ENCODE measurements at regions not wholly inside any gene's neighbourhood (a gene's known extent, or its start where the extent isn't known, plus 50 kb on each side); places are given as distances from the start of the nearest gene placed in this dataset.

DNA sequence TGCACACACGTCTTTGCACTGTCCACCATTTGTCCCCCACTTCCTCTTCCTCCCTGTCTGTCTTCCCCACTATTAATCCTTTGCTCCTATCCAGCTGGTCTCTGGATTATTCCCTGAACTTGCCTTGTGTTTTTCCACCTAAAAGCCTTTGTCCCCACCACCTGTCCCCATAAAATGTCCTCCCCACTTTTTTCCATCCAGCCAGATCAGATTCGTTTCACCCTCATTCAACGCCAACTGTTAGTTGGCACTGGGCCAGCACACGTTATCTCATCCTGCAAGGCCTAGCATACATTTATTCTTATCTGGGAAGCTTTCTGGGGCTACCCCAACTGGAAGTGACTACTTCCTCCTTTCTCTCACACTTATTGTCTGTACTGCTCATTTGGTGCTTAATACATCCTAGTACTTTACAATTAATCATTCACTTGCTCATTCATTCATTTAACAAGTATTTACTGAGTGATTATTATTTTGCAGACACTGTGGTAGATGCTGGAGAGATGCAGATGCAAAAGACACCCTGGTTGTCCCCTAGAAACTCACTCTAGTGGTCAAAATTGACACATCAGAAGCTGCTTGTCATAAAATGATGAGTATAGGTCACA is 96.2 kb downstream of the RASSF10 start:
- DNase-seq = no peak

DNA sequence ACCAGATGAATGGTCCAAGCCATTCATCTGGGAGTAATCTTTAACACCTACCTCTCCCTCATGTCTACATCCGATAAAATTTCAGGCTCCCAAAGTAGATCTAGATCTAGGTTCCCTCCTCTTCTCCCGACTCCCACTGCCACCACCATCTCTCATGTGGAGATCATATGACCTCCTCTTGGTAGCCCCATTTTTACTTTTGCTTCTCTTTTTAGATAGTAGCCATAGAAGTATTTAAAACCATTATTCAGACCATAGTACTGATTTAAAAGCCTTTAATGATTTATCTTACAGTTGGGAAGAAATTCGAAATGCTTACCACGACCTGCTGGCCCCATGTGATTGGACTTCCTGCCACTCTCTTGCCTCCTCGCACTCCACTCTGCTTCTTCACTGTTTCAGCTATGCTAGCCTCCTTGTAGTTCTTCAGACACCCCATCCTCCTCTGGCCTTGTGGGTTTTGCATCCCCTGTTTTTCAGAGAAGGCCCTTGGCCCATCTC is 98.5 kb downstream of the RASSF10 start:
- no peak for DNase-seq

DNA sequence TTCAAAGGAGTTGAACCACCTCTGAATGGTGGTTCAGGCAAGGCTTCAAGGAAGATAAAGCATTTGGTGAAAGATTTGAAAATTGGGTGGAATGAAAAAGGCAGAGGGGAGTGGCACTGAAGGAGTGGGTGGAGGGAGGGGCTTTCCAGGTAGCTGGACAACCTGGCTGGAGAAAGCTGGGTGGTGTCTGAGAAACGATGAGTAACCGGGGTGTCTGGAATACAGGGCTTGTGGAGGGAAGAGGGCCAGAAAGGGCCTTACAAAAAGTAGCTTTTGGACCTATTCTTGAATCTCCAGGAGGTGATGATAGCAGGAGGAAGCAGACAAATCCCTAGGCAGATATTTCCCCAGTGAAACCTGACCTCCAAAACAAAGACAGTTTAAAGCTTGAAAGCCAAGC is 99.3 kb downstream of the RASSF10 start:
- no peak for DNase-seq

DNA sequence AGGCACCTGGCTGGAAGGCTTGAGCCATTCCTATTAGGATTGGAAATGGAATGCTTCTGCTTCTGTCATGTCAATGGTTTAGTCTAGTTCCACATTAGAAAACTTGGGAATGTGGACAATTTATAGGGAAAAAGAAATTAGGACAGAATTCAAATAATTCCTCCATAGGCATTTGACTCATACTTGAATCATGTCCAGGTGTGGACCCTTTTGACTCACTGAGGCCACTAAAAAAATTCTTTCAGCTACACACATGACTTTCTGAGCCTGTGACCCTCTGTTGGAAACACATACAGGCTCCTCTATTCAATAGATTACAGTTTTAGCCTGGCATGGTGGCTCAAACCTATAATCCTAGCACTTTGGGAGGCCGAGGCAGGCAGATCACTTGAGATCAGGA is 100.5 kb downstream of the RASSF10 start:
- no peak for DNase-seq

DNA sequence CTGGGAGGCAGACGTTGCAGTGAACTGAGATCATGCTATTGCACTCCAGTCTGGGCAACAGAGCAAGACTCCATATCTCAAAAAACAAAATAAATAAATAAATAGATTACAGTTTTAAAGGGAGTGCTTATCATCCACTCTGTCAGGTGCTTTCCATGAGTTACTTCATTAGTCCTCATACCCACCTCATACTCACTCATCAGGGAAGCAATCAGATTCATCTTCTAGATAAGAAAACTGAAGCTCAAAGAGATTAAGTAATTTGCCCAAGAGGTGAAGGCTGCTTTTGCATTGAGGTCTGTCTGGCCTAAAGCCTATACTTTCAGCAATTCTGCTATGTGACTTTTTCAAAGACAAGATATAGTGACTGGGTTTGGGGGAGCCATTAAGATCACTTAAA is 101.0 kb downstream of the RASSF10 start:
- DNase-seq = no peak

DNA sequence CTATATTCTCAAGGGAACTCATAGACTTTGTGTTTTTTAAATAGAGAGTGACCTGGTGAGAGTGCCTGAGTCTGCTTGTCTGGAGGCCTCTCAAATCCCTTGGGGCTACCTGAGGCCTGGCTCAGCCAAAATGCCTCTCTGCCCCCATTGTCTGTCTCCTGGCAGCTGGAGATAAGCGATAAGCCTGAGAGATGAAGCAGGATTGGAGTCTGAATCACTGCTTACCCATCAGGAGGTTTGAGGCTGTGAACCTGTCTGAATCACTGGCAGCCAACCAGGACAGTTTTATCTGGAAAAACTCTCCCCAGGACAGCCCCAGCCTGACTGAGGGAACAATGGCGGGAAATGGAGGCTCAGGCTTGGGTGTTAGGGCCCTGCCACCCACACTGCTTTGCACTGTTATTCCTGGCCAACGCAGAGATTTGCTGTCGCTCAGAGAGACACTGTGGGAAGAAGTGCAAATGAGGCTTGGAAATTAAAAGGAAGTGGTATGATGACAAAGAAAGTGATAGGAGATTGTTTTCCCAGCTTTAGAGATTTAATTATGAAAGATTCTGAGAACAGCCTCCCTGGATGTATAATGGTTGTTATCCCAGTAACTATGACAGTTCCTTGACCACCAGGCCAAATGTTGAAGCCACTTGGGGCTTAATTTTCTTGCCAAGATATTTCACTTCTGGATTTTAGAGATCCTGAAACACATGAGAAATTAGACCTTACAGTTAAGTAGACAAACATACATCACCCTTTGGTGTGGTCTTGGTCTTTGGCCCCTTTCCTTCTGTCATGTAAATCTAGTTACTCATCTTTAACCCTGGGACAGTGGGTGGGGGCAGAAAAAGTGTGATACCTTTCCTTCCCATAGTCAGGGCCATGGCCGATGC is 102.1 kb downstream of the RASSF10 start:
- peak; percentile 44 for DNase-seq

DNA sequence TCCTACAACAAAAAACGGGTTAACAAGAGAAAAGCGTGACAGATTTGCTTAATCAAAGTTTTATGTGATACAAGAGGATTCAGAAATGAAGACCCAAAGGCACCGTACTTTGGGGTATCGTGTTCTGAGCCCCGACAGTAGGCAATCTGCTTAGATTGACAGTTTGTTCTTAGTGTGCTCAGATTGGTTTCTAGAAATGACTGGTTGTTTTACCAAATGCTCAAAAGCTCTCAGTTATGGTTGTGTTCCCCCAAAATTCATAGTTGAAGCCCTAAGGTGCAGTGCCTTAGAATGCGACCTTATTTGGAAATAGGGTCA is 102.7 kb downstream of the RASSF10 start:
- DNase-seq = no peak

DNA sequence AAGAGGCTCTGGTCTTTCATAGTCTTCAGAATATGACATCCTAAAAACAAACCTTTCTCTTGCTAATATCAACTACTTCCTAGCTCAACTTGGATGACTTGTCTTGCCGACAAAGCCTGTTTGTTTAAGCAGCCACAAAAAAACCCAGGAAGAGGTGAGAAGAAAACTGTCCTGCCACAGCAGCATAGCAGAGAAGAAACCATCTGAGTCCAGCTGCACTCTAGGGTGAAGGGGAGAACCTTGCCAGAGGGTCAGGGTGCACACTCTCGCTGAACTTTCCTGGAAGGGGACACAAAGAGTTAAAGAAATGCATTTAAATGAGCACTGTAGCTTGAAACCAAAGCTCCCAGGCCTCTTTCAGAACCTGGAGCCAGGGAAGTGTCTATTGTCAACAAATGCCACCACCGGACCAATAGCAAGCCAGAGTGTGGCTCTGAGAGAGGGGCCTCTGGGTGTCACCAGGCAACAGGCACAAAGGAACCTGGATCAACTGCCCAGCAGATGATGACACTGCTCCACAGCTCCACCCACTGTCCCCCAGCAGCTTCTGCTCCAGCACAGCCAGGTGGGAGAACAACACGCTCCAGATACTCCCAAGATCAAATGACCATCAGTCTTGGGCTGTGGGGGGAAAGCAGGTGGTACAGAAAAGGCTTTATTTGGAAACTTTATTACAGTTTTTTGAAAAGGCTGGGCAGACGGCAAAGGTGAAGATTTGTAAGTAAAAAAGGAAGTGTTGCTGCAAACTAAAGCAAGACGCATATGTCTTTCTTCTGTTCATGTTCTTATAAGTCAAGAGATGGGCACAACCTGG is 105.7 kb downstream of the RASSF10 start:
- no peak for DNase-seq

DNA sequence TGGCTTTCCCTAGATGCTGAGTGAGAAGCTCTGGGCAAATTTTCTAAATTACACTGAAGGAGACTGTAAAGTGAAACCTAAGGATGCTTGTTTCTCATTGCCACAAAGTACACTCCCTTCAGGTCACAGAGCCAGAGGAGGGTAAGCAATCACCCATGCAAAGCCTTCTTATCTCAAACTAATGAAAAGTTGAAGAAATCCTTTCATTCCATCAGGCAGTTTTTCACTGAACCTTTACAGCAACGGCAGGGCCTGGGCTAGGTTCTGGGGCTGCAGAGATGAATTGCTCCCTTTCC is 106.2 kb downstream of the RASSF10 start:
- DNase-seq = no peak

DNA sequence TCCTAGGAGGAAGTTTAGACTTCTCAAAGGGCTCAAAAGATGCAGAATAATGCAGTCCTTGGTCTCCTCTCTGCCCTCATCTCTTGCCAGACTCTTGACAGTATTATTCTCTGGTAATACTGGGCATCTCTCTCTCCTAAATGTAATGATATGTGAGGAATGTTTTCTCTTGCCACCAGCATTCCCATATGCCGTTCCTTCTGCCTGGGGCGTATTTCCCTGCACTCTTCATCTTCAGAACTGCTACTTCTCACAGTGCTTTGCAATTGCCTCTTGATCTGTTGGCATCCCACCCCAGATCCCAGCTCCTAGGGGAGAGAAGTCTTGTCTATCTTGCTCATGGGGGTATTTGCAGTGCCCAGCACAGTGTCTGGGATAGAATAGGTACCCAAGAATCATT is 107.4 kb downstream of the RASSF10 start:
- no peak for DNase-seq

DNA sequence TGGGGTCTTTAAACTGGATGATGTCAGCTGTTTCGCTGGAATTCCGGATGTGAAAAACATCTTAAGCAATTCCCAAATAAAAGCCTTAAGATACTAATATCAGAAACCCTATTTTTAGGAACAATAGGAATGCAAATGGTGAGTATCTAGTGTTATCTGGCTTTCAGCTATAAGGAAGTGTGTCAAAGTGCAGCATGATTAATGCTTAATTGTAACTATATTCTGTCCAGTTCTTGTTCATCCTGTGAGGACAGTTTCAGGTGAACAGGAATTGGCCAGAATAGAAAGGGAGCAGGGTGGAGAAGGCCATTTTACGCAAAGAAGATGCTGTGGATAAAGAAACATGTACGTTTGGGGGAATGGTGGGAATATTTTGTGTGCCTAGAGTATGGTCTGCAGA is 108.2 kb downstream of the RASSF10 start:
- DNase-seq = no peak

DNA sequence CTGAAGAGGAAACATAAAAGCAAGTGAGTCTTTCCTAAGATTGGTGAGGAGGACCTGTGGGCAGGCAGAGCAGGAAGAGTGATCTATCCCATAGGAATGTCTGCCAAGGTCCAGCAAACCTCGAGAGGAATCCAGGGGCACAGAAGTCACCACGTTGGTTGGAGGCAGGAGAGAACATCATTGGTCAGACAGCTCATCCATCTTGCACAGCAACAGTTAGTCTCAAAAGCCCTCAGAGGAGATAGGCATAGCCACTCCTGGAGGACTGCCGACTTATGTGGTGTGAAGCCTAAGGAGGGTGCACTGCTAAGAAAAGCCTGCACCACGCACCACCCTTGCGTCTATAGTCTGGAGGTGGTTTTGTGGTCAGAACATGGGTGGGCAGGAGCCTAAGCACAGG is 109.1 kb downstream of the RASSF10 start:
- peak; percentile 97 for DNase-seq

DNA sequence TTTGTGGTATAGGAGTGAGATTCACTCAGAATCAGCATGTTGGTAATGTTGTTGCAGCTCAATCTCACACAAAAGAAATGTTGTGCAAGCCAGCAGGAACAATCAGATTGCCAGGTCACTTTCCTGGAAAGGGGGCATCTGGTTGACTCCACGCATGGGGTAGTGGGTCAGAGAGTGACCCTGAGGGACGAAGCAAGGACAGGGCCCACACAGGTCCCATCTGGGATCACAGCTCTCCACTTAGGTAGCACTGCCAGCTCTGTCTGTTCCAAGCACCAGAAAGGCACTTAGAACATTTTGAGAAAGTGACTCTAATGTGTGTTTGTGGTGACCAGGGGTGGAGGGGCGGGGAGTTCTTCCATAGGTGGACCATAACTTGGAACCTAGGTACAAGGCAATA is 109.5 kb downstream of the RASSF10 start:
- DNase-seq = no peak

DNA sequence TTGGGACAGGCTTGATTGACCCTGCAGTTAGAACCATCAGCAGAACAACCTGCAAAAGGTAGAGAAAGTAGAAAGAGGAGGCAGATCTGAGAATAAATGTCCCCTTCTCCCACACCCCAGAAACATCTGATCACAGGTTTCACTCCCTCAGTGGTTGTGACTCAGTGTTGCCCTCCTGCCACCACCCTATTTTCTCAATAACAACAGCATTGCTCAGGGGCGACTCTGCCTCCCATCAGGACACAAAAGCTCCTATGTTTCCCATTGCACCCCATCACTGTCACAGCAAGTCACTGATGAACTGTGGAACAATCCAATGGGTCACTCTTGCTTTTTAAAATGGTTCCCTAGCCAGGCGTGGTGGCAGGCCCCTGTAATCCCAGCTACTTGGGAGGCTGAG is 110.2 kb downstream of the RASSF10 start:
- DNase-seq = no peak

DNA sequence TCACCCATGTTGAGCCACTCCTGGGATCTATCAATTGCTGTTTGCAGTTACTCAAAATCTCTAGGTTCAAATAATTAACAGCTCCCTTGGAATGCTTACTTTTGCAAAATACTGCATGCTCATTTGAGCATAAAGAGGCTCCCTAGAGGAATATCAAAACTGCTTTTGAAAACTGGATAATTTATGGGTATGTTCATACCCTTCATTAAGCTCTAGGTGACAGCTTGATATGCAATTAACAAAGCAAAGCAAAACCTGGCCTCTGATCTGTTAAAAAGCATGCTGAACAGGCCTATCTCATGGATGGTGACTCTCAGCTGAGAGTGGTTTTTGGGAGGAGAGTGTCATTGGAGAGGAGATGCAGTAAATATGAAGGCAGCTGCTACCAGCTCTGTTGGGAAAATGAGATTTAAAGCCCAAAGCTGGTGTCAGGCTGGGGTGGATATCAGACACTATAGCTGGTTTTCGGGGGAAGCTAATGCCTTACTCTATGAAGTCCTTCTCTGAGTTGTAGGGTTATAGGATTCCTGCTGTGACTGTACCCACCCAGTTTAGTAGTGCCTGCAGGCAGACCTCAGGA is 110.9 kb downstream of the RASSF10 start:
- DNase-seq = no peak

DNA sequence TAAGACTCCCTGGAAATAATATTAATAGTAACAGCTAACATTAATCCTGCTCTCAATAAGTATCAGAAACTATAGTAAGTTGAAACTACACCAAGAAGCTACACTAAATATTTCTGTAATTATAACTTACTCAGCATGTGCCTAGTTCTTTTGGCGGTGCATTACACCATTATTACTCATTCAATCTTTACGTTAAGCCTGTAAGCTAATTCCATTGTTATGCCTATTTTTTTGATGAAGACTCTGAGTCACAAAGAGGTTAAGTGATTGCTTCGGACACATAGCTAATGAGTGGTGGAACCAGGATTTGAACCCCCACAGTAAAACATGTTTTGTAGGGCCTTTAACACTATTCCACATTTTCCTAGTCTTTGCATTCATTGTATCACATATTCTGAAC is 111.6 kb downstream of the RASSF10 start:
- peak; percentile 91 for DNase-seq

DNA sequence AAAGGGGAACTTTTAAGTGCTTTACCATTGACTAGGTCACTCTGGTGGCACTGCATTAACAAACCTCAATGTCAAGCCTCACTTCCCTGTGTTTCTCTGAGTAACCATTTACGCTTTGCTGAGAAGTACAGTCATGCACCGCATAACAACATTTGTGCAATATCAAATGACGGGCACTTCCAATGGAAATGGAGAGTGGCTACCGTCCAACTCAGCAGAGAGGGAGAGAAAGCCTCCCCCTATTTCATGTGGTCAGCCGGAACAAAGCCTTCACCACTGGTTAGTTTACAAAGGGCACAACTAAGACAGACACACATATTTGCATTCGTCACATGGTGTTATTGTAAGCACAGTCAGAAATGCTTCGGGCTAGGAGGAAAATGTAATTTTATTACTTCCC is 117.3 kb downstream of the RASSF10 start:
- peak; percentile 56 for DNase-seq

DNA sequence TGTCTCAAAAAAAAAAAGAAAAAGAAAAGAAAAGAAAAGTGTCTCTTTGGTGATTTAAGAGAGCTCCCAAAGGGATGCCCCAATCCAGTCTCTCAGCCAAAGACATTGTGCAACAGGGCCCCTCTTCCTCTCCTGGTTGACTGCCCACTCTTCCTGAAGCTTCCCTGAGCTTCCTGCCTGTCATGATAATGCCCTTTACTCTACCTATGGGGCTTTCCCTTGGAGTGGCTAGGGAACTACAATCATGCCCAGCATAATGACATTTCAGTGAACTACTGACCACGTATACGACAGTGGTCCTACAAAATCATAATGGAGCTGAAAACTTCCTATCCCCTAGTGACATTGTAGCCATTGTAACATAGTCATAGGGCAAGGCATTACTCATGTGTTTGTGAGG is 118.0 kb downstream of the RASSF10 start:
- no peak for DNase-seq

DNA sequence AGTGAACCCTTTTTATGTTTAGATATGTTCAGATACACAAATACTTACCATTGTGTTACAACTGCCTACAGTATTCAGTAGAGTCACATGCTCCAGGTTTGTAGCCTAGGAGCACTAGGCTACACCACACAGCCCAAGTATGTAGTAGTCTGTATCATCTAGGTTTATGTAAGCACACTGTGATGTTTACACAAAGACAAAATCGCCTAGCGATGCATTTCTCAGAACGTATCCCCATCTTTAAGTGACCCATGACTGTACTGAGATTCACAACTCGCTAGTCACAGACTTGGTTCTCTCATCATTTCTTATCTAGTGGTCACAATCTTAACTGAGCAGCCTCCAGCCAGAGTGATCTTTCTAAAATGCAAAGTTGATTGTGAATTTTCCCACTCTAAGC is 119.2 kb downstream of the RASSF10 start:
- DNase-seq = no peak

DNA sequence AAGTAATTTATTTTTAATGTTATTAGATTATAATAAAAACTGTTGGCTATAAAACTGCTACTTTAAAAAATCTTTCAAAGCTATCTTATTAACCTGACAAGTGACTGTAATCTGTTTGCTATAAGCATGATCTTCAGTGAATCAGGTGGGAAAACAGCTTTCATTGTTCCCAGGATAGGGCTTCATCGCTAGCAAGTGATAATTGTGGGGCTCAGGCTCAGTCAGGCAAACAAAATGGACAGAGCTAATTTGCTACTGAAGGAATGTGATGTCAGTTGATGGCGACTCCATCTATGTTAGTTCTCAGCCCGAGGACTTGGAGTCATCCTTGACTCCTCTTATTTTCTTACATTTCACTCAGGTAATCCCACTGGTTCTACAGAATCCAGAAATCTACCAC is 125.0 kb downstream of the RASSF10 start:
- no peak for DNase-seq

DNA sequence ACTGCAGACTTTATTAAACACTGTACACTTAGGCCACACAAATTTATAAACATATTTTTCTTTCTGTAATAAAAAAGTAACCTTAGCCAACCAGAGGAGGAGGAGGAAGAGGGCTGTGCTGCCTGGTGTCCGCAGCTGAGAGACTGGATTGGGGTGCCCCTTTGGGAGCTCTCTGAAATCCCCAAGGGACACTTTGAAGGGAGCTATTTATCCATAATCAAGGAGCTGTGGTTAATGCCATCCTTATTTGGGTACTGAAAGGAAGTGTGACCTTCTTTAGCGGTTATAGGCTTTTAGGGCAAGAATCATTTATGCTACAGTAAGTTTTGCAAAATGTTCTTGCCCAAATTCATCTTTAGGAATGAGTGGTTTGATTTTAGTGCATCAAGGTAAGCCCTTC is 125.8 kb downstream of the RASSF10 start:
- no peak for DNase-seq

DNA sequence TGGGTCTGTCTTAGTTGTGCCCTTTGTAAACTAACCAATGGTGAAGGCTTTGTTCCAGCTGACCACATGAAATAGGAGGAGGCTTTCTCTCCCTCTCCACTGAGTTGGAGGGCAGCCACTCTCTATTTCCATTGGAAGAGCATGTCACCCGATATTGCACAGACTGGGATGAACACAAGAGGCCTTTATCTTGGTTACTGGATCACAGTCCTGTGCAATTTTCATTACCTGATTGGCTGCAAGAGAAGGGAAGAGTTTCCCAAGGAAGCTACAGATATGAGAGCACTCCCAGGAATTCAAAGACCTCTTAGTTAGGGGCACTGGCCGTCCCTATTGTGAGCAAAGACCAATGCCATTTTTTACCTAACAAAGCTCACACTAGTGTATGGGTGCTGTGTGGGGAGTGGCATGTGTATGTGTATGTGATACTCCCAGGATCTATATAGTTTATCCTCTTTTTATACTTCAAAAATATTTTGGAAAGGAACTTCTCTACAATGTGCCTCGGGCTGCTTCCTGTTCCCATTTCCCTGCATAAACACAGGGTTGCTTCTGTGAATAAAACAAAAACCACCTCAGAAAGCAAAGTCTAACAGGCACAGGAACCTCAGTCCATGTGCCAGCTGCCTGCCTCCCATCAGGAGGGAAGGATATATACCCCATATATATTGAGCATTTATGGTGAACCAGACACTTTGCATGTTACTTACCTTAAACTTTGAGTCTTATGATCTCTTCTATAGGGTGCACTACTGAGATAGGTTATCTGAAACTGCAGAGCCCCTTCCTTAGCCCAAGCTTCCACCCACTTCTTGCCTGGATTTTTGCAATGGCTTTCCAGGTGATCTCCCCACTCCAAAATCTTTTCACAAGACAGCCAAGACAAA is 126.5 kb downstream of the RASSF10 start:
- DNase-seq = peak; percentile 84

DNA sequence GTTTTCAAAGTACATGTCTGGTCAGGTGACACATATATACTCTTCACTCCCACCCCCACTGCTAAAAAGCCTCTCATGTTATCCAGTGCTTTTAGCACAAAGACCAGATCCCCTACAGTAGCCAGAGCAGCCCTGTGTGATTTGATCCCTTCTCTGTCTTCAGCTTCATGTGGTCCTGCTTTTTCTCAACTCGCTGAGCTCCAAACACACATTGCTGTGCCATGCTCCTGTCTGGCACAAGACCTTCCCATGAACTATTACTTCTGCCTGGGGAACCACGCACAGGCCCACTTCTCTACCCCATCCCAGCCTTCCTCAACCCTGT is 127.1 kb downstream of the RASSF10 start:
- DNase-seq = no peak
